Naive thymus-derived CD4-positive, alpha-beta T cell (primary cell): ENCODE measurements at regions not wholly inside any gene's neighbourhood (a gene's known extent, or its start where the extent isn't known, plus 50 kb on each side); places are given as distances from the start of the nearest gene placed in this dataset.

Experiments
- ATAC-seq: fragments of 150-1000 bp; cut with Tn5 transposase; 2 replicates; pipeline ENCODE4 v1.10.0; 2021; ENCODE audit warnings: mild to moderate bottlenecking, moderate library complexity
- CTCF ChIA-PET: fragments of 350-600 bp; sonication (Branson Sonifier 250); formaldehyde crosslinking; loops from one replicate; lab custom pipeline; 2021; ENCODE audit warnings: antibody characterized with exemption; lab: Charles Lee
- POLR2A ChIA-PET: fragments of 350-600 bp; sonication (Branson Sonifier 250); formaldehyde crosslinking; loops from one replicate; lab custom pipeline; 2021; ENCODE audit warnings: antibody characterized with exemption, inconsistent platforms; lab: Charles Lee
- DNase-seq, 9 donors: peaks; one replicate each; pipeline versions ENCODE4 v3.0.0 to v3.0.0-alpha.2; 2020 to 2022; ENCODE audit warnings: mixed read lengths in 1 of 9
- H3K27ac ChIP-seq: one replicate; pipeline ENCODE4 v1.7.0; 2013; ENCODE audit warnings: mild to moderate bottlenecking, low read depth, low read length, moderate library complexity
- H3K27me3 ChIP-seq, 2 donors: one replicate each; pipeline ENCODE4 v1.7.0; 2013; ENCODE audit warnings: low read length in 2 of 2, mild to moderate bottlenecking in 2 of 2, moderate library complexity in 2 of 2; ENCODE audit not compliant: control insufficient read depth in 2 of 2, insufficient read depth in 2 of 2
- H3K36me3 ChIP-seq, 3 experiments: 1 replicate in 2 of 3; 2 replicates in 1 of 3; pipeline ENCODE4 v1.7.0; 2013; ENCODE audit warnings: low read length in 3 of 3, mild to moderate bottlenecking in 3 of 3, moderate library complexity in 1 of 3; ENCODE audit not compliant: insufficient read depth in 3 of 3, control insufficient read depth in 2 of 3
- H3K4me1 ChIP-seq, 2 donors: one replicate each; pipeline ENCODE4 v1.7.0; 2013; ENCODE audit warnings: low read length in 2 of 2, mild to moderate bottlenecking in 2 of 2, moderate library complexity in 1 of 2; ENCODE audit not compliant: control insufficient read depth in 2 of 2, insufficient read depth in 2 of 2
- H3K4me3 ChIP-seq: 2 replicates; pipeline ENCODE4 v1.7.0; 2013; ENCODE audit warnings: mild to moderate bottlenecking, low read length
- H3K9me3 ChIP-seq, 3 experiments: 1 replicate in 2 of 3; 2 replicates in 1 of 3; pipeline ENCODE4 v1.7.0; 2013; ENCODE audit warnings: low read length in 3 of 3; ENCODE audit not compliant: control insufficient read depth in 2 of 3
- H3K27ac Mint-ChIP-seq, 9 donors: one replicate each; pipeline ENCODE4 v1.8.0; 2020 to 2022; ENCODE audit warnings: mixed read lengths in 9 of 9, mild to moderate bottlenecking in 8 of 9, moderate library complexity in 5 of 9, inconsistent platforms in 2 of 9
- H3K27me3 Mint-ChIP-seq, 5 donors: one replicate each; pipeline ENCODE4 v1.8.0; 2021 to 2022; ENCODE audit warnings: mixed read lengths in 5 of 5, mild to moderate bottlenecking in 1 of 5
- H3K36me3 Mint-ChIP-seq, 5 donors: one replicate each; pipeline ENCODE4 v1.8.0; 2020 to 2022; ENCODE audit warnings: mixed read lengths in 5 of 5, mild to moderate bottlenecking in 3 of 5, inconsistent platforms in 1 of 5
- H3K4me1 Mint-ChIP-seq, 7 donors: one replicate each; pipeline ENCODE4 v1.8.0; 2020 to 2022; ENCODE audit warnings: mixed read lengths in 7 of 7, mild to moderate bottlenecking in 3 of 7, inconsistent platforms in 1 of 7
- H3K4me3 Mint-ChIP-seq, 10 donors: one replicate each; pipeline ENCODE4 v1.8.0; 2020 to 2022; ENCODE audit warnings: mild to moderate bottlenecking in 10 of 10, mixed read lengths in 10 of 10, moderate library complexity in 6 of 10, inconsistent platforms in 2 of 10
- H3K9me3 Mint-ChIP-seq, 11 donors: one replicate each; pipeline ENCODE4 v1.8.0; 2020 to 2022; ENCODE audit warnings: mixed read lengths in 11 of 11, mild to moderate bottlenecking in 4 of 11, inconsistent platforms in 1 of 11, moderate library complexity in 1 of 11
- intact Hi-C, 2 donors: fragments of 100-400 bp; cut with micrococcal nuclease; formaldehyde crosslinking; loops; one replicate each; pipeline ENCODE4 v1.15.1; 2023

- intact Hi-C loops, result no loop called here
Observed at GRCh38 chr1:101748077-101748476, 248.6 kb downstream of the OLFM3 start.

More at GRCh38 chr1:101748077-101748476, 248.6 kb downstream of the OLFM3 start:
- Histone ChIP-seq H3K27ac (no peak overlapping the region), H3K27me3 (no peaks in the 10 kb centered on the region), H3K4me1 (no peaks in the 10 kb centered on the region), H3K9me3 (no peaks in the 10 kb centered on the region), H3K36me3 (no peaks in the 10 kb centered on the region), H3K4me3 (no peak overlapping the region)
- CTCF ChIA-PET, result no interaction called here
- POLR2A ChIA-PET, result no interaction called here
- Mint-ChIP-seq H3K27me3 (peaks cover 0 to 21% (median 0%) of the 10 kb centered on the region in 5 donors), H3K27ac (no peak overlapping the region), H3K4me1 (no peaks in the 10 kb centered on the region), H3K36me3 (no peaks in the 10 kb centered on the region), H3K4me3 (no peak overlapping the region), H3K9me3 (peaks cover 0 to 3% (median 0%) of the 10 kb centered on the region in 11 donors)
- no peak for ATAC-seq
- no peak for DNase-seq
